GM21367 (cell line): ENCODE measurements at regions not wholly inside any gene's neighbourhood (a gene's known extent, or its start where the extent isn't known, plus 50 kb on each side); places are given as distances from the start of the nearest gene placed in this dataset.

Experiments
- ATAC-seq: cut with Tn5 transposase; IDR thresholded peaks from one replicate; pipeline ENCODE4 v1.9.1; 2021; ENCODE audit not compliant: unreplicated experiment

- ATAC-seq, result no peak
Measured at GRCh38 chr6:12420626-12421025, 130.5 kb downstream of the EDN1 start.

- ATAC-seq, result no peak
Measured at GRCh38 chr6:12421596-12421995, 131.4 kb downstream of the EDN1 start.

GRCh38 chr6:12422848-12423247, 132.7 kb downstream of the EDN1 start:
- ATAC-seq, result no peak

DNA sequence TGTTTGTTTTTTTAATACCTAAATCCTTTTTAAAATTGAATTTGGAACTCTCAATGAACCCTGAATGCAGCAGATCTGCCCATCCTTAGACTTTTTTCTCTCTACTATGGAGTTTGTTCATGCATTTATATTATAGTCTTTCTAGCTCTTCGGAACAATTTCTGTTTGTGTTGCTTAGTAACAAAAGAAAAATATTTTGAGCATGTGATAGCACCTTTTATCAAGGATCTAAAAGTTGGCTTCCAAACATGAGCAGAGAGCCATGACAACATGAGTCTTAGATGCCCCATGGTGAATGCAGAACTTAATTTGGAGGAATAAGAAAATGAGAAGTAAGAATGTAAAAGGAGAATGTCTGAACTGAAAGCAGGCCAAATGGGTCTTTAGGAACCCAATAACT, 133.7 kb downstream of the EDN1 start:
- no peak for ATAC-seq

DNA sequence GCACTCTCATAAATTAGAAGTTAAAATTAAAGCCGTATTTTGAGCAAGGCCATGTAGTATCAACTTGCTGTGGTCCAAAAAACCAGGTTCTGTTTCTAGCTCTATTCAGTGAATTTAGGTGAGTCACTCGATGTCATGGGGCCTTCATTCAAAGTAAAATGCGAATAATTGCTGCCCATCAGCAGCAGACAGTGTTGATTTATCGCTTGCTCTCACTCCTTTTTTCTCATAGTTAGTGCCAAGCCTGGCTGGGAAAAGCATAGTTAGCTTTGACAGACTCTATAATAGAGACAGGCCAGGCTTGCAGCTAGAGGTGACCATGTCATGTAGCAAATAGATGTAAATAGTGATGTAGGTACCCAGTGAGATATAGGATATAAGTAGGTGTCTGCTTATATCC, 136.0 kb downstream of the EDN1 start:
- ATAC-seq, result no peak

- no peak for ATAC-seq
Measured at GRCh38 chr6:12431023-12431422, 140.9 kb downstream of the EDN1 start.

DNA sequence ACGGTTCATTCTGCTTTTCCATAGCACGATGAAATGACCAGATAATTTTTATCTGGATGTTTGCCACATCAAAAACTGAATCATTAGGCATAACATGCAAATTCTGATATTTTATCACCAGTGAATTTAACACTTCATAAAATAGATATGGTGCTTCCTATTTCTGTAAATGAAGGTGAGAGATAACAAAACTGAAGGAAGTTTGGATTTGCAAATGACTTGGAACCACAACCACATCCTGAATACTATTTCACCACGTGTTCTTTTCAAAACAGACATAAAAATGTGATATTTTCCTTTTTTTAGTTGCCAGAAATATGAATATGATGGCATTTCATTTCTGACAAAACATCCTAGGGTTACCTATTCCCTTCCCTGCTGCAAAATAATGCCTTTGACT, 146.1 kb downstream of the EDN1 start:
- no peak for ATAC-seq

- no peak for ATAC-seq
Measured at GRCh38 chr6:12436683-12437082, 146.5 kb downstream of the EDN1 start.

- no peak for ATAC-seq
Measured at GRCh38 chr6:12439296-12439695, 149.1 kb downstream of the EDN1 start.

DNA sequence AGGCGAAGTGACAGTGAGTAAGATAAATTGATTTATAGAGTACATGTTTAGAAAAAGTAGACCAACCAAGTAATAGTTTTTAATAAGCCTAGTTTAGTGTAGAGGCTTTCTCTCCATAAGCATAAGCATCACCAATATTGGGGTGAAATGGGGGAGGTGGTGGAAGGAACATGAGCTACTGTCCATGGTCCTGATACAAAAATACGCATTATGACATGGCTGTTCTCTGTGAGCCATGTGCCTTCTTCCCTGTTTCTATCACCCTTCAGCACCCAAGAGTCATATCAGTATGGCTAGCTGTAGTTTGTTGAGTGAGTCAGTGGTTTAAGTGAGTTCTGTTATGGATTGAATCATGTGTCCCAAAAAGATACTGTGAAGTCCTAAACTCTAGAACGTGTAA, 150.8 kb downstream of the EDN1 start:
- ATAC-seq, result no peak

DNA sequence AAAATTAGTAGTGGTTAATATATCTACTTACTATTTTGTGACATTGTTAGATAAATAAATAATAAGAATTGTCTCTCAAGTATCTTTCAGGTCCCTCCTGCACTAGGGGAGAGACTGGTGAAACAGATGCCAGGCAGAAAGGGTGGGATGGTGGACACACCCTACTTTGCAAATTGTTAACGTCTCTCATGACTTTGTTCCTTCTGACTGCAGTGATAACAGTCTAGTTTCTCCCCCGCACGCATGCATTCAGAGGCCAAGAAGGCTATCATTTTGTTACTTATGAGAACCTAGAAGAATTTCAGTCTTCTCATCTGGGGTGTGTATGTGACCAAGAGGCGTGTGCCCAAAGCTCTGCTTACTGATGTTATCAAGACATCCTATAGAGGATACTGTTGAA, 152.3 kb downstream of the EDN1 start:
- ATAC-seq, result no peak

GRCh38 chr6:12446394-12446793, 156.2 kb downstream of the EDN1 start:
- no peak for ATAC-seq

DNA sequence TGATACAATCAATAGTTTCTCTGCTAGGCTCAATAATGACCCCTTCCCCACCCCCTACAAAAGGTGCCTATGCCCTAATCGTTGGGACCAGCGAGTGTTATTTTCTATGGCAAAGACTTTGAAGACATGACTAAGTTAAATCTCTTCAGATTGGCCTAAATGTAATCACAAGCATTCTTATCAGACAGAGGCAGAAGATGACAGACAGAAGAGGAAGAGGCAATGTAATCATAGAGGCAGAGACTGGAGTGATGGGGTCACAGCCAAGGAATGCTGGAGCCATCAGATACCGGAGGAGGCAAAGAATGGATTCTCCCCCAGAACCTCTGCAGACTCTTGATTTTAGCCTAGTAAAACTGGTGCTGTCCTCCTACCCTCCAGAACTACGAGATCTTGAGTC, 159.3 kb downstream of the EDN1 start:
- no peak for ATAC-seq

DNA sequence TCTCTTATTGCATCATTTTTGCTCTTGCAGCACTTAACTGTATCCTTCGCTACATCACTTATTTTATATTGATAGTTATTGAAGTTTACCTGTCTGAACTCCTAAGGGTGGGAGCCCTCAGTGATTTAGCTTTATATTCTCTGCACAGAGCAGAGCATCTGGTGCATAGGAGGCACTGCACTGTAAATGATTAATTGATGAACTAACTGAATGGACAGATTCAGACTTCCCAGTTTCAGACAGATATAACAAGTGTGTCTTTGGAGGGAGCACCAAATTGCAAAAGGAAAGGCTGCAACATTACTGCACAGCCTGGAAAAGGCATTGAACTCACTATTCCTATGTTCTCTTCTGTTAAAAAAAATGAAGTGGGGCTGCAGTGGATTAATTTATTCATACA, 160.3 kb downstream of the EDN1 start:
- ATAC-seq, result no peak

DNA sequence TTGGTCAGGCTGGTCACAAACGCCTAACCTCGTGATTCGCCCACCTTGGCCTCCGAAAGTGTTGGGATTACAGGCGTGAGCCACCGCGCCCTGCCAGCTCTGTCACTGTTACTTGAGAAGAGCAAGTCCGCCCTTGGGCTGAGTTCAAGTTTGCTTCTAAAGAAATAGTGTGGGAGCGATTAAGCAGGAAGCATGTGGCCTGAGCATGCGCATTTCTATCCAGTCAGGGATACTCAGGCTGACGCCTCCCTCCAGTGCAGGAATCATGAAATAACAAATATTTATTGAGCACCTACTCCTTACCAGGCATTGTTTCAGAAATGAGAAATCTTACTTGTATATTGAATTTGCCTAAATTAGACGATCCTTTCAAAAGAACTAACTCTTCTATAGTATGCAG, 166.2 kb downstream of the EDN1 start:
- no peak for ATAC-seq

DNA sequence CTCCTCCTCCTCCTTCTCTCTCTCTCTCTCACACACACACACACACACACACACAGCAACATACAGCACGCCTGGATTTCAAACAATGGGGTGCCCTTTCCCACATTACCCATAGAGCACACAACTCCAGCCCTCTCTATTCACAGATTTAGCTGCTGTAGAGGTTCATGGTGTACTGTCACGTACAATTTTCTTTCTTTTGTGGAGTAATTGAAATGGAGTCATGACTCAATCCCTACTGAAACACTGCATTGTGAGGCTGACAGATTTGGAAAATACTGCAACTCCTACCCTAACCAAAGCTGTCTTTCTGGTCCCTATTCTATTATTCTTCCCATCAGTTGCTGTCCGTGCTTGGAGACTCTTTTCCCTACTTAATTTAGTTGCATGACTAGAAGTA, 166.9 kb downstream of the EDN1 start:
- ATAC-seq, result no peak

DNA sequence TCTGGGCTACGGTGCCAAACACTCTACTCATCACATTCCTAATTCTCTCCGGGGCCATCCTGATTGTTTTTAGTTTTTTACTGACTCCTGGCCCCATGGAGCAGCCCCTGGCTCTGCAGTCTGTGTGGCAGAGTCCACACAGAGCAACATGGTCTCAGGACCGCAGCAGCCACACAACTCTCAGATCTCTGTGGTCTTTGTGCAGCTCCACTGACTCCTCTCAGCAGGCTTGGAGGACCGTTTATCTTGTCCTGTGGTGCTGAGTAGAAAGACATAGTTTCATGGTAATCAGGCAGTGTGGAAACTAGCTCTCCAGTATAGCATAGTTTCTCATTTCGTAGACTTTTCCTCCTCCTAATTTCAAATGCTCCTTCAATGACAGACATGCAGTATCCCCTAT, 168.4 kb downstream of the EDN1 start:
- ATAC-seq, result no peak

- no peak for ATAC-seq
Measured at GRCh38 chr6:12459945-12460661, 169.9 kb downstream of the EDN1 start.

DNA sequence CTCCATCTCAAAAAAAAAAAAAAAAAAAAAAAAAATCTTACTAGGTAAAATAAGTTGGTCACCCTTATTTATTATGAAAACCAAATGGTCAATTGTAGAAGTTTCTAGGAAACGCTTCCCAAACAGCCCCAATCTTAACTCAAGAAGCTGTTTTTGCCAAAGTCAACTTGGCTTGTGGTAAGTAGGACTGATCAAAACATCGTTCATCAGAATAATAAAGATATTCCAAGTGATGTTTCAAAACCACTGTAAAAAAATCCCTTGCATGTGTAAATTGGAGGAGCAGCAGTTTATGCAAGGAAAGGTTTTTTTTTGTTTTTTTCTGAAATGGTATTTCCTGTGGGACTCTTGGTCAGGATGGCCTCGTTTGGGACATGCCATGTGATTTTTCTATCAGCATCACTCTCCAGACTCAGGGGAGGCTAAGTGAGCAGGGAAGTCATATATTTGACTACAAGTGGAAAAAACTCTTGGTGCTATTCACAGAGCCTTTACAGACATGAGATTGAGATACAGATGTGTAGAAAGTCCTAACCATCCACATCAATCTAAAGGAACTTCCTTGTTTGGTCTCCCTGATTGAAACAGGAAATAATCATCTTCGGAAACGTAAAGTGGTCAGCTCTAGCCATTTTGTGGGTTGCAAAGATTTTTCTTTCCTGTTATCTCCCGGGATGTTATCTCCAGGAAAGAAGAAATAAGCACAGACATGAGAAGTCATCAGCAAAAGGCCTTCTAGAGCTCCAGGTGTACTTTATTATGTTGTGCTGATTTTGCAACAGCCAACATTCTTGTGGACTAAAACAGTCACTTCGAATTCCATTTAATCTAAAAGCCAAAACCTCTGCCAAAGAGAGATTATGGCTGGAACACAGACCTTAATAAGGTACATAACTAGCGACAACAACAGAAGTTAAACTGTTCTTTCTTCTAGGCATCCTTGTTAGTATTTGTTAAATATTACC, 177.8 kb downstream of the EDN1 start:
- no peak for ATAC-seq

DNA sequence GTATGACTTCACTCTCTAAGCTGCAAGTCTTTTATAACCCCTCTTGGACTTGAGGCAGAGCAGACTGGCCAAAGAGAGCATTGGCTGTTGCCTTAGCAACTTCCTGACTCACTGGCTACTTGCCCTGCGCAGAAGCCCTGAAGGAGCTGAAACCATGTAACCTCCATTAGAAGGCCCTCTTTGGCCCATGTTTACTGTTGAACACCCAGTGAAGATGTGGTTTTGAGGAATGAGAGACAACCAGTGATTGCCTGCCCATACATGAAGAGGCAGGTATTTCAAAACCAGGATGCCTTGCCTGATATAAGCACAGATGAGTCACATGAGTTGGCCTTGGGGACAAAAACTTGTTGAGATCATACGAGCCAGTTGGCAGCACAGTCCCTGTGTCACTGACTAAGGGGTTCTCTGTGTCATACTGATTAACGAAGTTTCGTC, 182.5 kb downstream of the EDN1 start:
- ATAC-seq, result no peak

DNA sequence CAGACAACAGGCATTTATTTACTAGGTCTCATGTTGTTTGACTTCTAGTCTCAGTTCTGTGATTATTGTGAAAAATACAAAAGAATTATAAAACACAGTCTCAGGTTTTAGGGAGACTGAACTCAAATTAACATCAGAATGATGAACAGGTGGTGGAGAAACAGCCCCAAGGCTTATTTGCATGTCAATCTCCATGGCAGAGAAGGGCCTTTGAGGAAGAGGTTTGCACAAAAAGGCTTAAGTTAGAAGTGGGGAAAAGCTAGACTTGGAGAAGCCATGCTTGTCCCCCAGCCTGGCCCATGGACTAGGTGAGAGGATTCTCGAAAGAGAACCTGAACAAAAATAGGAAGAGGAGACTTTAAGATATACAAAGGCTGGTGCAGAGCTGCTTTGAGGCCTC, 183.3 kb downstream of the EDN1 start:
- ATAC-seq, result no peak
